ENCODE measurements at regions not wholly inside any gene's neighbourhood (a gene's known extent, or its start where the extent isn't known, plus 50 kb on each side); places are given as distances from the start of the nearest gene placed in this dataset.

DNA sequence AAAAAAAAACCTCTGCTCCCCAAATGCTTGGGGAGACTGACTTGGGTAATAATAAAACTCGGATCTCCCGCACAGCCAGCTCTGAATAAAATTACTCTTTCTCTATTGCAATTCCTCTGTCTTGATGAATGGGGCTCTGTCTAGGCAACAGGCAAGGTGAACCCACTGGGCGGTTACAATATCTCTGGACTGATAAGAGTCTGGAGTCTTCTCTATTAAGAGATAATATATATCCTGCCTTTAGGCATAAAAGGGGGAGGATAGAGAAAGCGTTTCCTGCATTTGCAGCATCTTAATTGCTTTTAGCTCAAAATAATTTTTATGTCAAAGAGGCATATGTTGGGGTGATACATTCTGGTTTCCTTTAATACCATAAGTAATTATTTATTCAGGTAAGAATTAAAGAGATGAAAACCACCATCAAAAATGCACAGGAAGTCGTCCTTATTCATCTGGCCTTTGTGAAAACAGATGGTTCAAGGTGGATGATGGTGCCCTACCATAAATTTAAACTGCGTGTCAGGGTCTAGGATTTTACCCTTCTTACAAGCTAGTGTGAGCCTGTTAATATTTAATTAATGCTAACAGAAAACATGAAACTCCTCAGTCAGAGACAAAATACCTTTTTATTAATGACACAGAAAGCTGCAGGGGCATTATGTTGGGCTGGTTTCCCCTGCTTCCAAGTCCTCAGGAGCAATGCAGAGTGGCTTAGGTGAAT, 736.8 kb downstream of the SOCS6 start:
- TF ChIP-seq, protein P1, sequence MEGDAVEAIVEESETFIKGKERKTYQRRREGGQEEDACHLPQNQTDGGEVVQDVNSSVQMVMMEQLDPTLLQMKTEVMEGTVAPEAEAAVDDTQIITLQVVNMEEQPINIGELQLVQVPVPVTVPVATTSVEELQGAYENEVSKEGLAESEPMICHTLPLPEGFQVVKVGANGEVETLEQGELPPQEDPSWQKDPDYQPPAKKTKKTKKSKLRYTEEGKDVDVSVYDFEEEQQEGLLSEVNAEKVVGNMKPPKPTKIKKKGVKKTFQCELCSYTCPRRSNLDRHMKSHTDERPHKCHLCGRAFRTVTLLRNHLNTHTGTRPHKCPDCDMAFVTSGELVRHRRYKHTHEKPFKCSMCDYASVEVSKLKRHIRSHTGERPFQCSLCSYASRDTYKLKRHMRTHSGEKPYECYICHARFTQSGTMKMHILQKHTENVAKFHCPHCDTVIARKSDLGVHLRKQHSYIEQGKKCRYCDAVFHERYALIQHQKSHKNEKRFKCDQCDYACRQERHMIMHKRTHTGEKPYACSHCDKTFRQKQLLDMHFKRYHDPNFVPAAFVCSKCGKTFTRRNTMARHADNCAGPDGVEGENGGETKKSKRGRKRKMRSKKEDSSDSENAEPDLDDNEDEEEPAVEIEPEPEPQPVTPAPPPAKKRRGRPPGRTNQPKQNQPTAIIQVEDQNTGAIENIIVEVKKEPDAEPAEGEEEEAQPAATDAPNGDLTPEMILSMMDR (IDR thresholded peaks at IDR 0.05; ENCODE audit: control insufficient read depth, insufficient read depth, low read depth, low read length, missing control alignments) = no peak
- no peak for DNase-seq (ENCODE audit: low read depth)
- H3K4me3 ChIP-seq (ENCODE audit: control insufficient read depth, low read depth, low read length) = no peak overlapping the region

DNA sequence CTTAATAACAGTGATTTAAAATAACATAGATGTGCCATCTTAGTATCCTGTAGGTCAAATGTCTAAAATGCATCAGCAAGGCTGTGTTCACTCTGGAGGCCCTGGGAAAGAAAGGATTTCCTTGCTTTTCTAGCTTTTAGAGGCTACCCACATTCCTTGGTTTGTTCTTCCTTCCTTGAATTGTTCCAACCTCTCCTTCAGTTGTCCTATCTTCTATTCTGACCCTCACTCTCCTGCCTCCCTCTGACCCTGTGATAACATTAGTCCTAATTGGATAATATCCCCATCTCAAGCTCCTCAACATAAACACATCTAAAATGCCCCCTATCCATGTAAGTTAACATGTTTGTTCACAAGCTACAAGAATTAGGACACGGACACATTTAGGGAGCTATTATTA, 733.5 kb downstream of the SOCS6 start:
- DNase-seq (ENCODE audit: low read depth) = no peak
- TF ChIP-seq, protein P1 (IDR thresholded peaks at IDR 0.05; ENCODE audit: control insufficient read depth, insufficient read depth, low read depth, low read length, missing control alignments) = no peak

DNA sequence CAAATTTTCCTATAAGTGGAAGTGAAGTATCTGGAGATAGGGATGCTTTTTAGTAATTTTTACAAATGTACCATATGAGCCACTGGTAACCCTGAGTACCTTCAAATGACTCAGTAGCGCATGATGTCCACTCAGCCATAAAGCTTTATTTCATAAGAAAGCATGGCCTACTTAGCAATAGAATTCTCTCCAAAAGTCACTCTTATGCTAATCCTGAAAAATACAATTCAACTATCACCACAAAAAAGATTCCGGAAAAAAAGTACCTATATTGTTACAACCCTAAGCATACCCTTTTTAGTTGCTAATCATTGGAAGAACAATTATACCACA, 732.2 kb downstream of the SOCS6 start:
- DNase-seq (ENCODE audit: low read depth) = no peak
- TF ChIP-seq, protein P1 (IDR thresholded peaks at IDR 0.05; ENCODE audit: control insufficient read depth, insufficient read depth, low read depth, low read length, missing control alignments) = no peak
- no peak overlapping the region for H3K4me3 ChIP-seq (ENCODE audit: control insufficient read depth, low read depth, low read length)

More for the DNA sequence above, 733.5 kb downstream of the SOCS6 start:
- H3K4me3 ChIP-seq (ENCODE audit: control insufficient read depth, low read depth, low read length) = no peak overlapping the region

DNA sequence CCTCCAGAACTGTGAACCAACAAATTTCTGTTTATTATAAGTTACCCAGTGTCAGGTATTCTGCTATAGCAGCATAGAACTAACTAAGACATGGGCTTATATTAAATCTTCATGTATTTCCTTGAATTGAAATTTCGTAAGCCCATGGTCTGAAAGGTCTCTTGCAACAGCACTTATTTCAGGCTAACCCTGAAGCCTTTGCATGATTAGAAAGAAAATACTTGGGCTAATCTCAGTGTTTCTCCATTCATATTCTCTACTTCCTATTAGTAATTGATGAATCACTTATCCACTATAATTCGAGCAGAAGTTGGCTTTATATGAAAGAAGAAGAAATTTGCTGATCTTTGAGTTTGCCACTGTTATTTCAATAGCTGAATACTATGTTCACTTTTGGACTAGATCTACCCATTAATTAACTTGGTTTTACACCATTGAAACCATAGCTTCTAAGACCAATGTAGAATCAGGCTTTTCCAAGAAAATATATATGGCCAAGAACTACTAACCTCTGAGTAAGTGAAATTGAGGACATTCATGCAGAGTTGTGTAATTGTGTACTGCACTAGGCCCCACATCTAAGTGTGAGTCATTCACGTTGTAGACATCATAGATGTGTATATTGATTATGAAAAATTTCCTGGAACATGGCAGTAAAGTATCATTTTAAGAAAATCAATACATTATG, 731.6 kb downstream of the SOCS6 start:
- TF ChIP-seq, protein P1 (IDR thresholded peaks at IDR 0.05; ENCODE audit: control insufficient read depth, insufficient read depth, low read depth, low read length, missing control alignments) = no peak
- H3K4me3 ChIP-seq (ENCODE audit: control insufficient read depth, low read depth, low read length) = no peak overlapping the region
- no peak for DNase-seq (ENCODE audit: low read depth)

DNA sequence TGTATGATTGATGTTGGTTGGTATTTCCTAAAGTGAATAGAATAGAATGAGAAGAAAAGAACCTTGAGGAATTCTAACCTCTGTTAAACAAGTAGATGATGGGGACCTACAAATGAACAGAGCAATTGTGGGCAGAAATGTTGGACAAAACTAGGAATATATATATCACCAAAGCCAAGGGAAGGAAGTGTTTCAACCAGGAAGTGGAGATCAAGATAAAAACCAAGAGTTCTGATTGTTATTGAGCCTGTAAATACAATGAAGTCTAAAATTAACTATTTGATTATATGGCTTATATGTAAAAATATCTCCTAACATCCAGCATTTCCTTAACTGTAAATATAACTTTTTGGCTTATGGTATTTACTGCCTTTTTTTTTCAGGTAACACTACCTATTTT, 730.0 kb downstream of the SOCS6 start:
- no peak for DNase-seq (ENCODE audit: low read depth)
- TF ChIP-seq, protein P1 (IDR thresholded peaks at IDR 0.05; ENCODE audit: control insufficient read depth, insufficient read depth, low read depth, low read length, missing control alignments) = no peak
- H3K4me3 ChIP-seq (ENCODE audit: control insufficient read depth, low read depth, low read length) = no peak overlapping the region

DNA sequence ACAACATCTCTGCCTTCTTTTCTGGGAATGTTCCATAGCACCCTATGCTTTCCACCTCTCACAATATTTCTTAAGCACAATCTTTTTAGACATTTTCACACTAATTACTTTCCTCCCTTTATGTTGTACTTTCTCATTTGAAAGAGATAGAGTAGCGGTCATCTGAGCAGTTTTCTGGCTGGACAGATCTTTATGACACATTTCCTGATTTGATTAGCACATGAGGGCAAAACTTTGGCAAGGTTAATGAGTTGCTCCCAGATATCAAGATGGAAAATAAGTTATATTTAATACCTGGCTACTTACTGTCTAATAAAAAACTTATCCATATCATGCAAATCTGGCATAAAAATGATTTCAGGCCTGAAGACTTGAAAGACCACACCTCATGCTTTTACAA, 723.9 kb downstream of the SOCS6 start:
- no peak for DNase-seq (ENCODE audit: low read depth)
- TF ChIP-seq, protein P1 (IDR thresholded peaks at IDR 0.05; ENCODE audit: control insufficient read depth, insufficient read depth, low read depth, low read length, missing control alignments) = no peak
- no peak overlapping the region for H3K4me3 ChIP-seq (ENCODE audit: control insufficient read depth, low read depth, low read length)
